Panc1 (cell line): ENCODE measurements at regions not wholly inside any gene's neighbourhood (a gene's known extent, or its start where the extent isn't known, plus 50 kb on each side); places are given as distances from the start of the nearest gene placed in this dataset.

ENCODE experiments used
- CTCF ChIP-seq: fragments of 450-650 bp; IDR thresholded peaks from 2 replicates; pipeline ENCODE4 v1.5.1; 2017; ENCODE audit warnings: mild to moderate bottlenecking
- POLR2AphosphoS5 ChIP-seq: IDR thresholded peaks from 2 replicates; pipeline ENCODE4 v1.6.1; 2012; ENCODE audit warnings: mild to moderate bottlenecking, low read depth, low read length, moderate library complexity
- REST ChIP-seq, 2 experiments: IDR thresholded peaks; 2 replicates each; pipeline ENCODE4 v1.6.1; 2011 to 2012; ENCODE audit warnings: low read depth in 2 of 2, control low read depth in 1 of 2, low read length in 1 of 2, mild to moderate bottlenecking in 1 of 2, moderate library complexity in 1 of 2; ENCODE audit not compliant: insufficient read depth in 1 of 2
- SIN3A ChIP-seq: IDR thresholded peaks from 2 replicates; pipeline ENCODE4 v1.6.1; 2012; ENCODE audit warnings: low read depth, mild to moderate bottlenecking, low read length, moderate library complexity, borderline replicate concordance; ENCODE audit not compliant: insufficient read depth
- TCF7L2 ChIP-seq: IDR thresholded peaks from 2 replicates; pipeline ENCODE4 v1.6.1; 2011; ENCODE audit warnings: mild to moderate bottlenecking, low read depth, low read length, inconsistent platforms

GRCh38 chr14:97379091-97379531, 581.9 kb downstream of the VRK1 start:
- TF ChIP-seq CTCF (no peak), TCF7L2 (no peak), POLR2AphosphoS5 (no peak), REST (IDR thresholded peaks at IDR 0.05; ENCODE audit: insufficient read depth in 1 of 2, low read depth in 2 of 2, low read length in 1 of 2) (no peak), SIN3A (no peak)
